ENCODE measurements at regions not wholly inside any gene's neighbourhood (a gene's known extent, or its start where the extent isn't known, plus 50 kb on each side); places are given as distances from the start of the nearest gene placed in this dataset.
A peak's percentile ranks its signal among the peaks of the same experiment; 100 is the strongest.

DNA sequence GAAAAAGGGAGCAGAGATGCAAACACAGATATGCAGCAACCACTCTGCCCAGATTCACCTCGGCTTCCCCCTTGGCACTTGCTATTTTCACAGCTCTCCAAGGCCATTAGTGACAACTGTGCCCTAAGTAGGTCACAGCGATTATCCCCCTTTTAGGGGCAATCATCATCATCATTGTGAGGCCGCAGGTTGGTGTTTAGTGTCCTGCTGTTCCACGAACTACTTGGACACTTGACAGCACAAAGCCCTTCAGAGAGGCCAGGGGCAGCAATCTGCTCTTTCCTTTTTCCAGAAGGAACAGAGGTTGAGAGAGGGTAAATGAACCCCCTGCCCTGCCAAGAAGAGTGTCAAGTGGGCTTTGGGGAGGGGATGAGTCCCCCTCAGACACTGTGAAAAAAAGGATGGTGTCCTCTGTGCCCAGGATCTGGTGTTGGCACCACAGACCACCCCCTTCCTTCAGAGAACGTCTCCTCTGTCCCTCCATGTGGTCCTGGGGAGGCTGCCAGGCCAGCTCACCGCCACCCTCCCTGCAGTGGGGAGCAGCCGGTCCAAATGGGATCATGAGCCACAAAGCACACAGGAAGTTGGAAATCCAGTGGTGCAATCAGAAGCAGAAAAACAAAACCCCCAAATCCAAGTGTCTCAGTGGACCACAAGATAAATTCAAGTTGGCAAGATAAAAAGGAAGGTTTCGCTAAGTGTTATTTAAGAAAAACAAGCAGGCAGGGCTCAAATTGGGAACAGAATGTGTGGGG, 78.4 kb upstream of the MED9 start:
- no peak for ATAC-seq (ENCODE audit: low read depth in 2 of 2)
- Mint-ChIP-seq H3K27me3 (no peaks in the 10 kb centered on the region), H3K4me1 (peaks cover 47 to 64% (median 52%) of the 10 kb centered on the region in 3 donors), H3K27ac (peak overlapping the region in 4 of 6 donors; percentile 23 to 81 (median 64)), H3K9me3 (peaks cover 0 to 4% (median 0%) of the 10 kb centered on the region in 7 donors), H3K4me3 (peak overlapping the region in 3 of 8 donors; percentile 32 to 54 (median 34)), H3K36me3 (peaks cover 0 to 6% of the 10 kb centered on the region in 2 donors)
- no peak for DNase-seq

DNA sequence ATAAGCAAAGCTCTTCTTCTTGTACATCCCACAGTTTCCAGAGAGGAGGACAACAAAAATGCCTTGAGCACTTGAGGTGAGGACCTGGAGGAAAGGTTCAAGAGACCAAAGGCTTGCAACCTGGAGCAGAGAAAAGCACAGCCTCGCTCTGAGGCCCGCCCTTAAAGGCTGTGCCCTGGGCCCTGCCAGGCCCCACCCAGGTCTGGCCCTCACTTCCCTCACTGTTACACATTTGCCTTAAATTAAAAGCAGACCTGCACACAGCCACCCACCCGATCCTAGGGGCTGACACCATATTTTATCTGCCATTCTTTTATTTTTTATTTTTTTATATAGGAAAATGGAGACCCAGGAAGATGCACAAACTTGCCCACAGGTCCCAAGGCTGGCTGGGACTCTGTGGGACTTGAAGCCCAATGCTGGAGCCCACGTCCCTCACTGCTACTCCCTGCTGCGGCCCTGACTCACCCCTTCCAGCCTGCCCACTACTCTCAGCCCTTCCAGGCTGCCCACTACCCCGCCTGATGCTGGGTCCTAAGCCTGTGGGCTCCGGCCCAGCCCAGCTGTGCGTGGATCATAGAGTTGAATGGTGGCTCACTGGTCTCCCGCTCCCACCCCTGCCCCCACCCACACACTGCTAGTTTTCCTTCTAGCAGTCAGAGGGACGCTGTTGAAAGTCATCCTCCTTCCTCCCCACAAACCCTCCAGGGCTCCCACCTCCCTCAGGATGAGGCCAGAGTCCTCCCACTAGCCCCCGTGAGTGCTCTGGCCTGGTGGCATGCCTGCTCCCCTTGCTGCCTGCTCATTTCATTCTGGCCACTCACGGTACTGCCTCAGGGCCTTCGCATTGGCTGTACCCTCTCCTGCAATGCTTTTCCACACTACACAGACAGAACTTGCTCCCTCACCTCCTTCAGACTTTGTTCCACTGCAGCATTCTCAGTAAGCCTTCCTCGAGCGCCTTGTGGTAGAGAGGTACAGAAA, 77.6 kb upstream of the MED9 start:
- H3K27ac Mint-ChIP-seq: peak overlapping the region; percentile 67 to 89 (median 83)
- H3K4me1 Mint-ChIP-seq: peaks cover 53 to 72% (median 61%) of the 10 kb centered on the region in 3 donors
- H3K4me3 Mint-ChIP-seq: peak overlapping the region in 4 of 8 donors; percentile 3 to 54 (median 33)
- DNase-seq (no peak), ATAC-seq (ENCODE audit: low read depth in 2 of 2) (peak in 1 of 2 donors; percentile 28)
- peaks cover 0 to 6% of the 10 kb centered on the region in 2 donors for H3K36me3 Mint-ChIP-seq
- H3K27me3 Mint-ChIP-seq: no peaks in the 10 kb centered on the region
- H3K9me3 Mint-ChIP-seq: peaks cover 0 to 4% (median 0%) of the 10 kb centered on the region in 7 donors

DNA sequence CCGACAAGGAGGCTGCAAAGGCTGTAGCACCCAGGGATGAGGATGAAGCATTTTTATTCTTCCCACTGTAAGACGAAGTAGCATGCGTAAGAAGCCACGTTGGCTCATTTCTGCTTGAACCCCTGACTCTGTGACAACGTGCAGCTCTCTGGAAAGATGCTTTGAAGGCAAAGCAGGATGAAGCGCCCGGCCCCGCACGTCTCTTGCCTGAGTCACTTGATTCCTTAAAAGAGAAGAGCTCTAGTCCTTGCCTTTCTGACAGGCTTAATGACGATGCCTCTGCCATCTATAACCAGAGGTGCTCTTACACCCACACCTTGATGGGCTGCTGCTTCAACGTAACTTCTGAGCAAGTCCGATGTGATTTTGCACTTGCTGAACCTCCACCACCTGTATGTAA, 76.7 kb upstream of the MED9 start:
- no peak overlapping the region for H3K4me3 Mint-ChIP-seq
- no peak for DNase-seq
- H3K27ac Mint-ChIP-seq: peak overlapping the region in 2 of 6 donors; percentile 67 to 68

DNA sequence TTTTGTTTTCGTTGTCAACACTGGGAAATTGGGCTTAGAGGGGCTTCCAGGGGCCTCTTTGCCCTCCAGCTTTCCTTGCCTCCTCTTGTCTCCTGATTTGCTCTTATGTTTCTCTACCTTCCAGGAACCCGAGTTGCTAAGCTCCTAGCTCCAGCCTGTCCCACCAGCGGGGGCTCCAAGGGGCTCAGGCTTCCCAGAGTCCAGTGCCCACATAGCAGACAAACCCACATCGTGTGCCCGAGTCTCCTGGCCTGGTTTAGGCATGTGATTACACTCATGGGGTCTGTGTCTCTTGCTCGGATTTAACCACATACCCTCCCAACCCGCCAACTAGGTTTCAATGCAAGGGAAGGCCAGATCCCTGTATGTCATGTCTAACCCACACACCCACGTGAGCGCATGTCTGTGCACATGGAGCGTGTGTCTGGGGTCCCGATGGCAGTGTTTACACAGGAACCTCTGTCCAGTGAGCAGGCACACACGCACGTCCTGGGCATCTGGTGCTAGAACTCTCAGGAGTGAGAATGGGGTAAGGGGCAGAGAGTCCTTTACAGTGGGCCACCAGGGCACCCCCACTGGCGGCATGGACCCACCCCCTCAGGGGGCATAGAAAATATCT, 76.1 kb upstream of the MED9 start:
- H3K4me1 Mint-ChIP-seq: peaks cover 65 to 87% (median 73%) of the 10 kb centered on the region in 3 donors

More for the DNA sequence above, 76.7 kb upstream of the MED9 start:
- peaks cover 62 to 81% (median 70%) of the 10 kb centered on the region in 3 donors for H3K4me1 Mint-ChIP-seq
- peaks cover 0 to 4% (median 0%) of the 10 kb centered on the region in 7 donors for H3K9me3 Mint-ChIP-seq
- no peak for ATAC-seq (ENCODE audit: low read depth in 2 of 2)
- no peaks in the 10 kb centered on the region for H3K27me3 Mint-ChIP-seq
- H3K36me3 Mint-ChIP-seq: peaks cover 0 to 6% of the 10 kb centered on the region in 2 donors

DNA sequence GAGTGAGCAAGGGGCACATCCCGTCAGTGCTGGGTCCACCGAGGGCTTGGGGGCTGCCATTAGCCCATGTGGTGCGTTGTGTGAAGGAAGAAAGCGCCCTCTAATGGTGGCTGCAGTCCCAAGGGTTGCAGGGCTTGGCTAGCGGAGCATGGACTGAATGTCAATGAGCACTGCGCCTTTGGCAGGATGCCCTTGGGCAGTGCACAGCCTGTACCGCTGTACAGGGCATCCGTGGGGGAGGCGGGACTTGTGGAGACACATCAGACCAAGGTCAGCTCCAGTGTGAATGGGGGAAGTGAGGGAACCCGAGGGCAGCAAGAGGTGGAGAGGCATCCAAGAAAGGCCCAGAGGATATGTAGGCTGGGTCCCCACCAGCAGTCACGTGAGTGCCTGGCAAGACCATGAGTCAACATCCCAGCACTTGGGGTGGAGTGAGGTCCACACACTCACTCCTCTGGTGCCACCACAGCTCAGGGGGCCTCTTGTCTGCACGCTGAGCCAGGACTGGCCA, 75.5 kb upstream of the MED9 start:
- Mint-ChIP-seq H3K27me3 (no peaks in the 10 kb centered on the region), H3K4me3 (peak overlapping the region in 4 of 8 donors; percentile 31 to 71 (median 54)), H3K27ac (peak overlapping the region in 3 of 6 donors; percentile 33 to 91 (median 36)), H3K36me3 (peaks cover 0 to 6% of the 10 kb centered on the region in 2 donors), H3K4me1 (peaks cover 64 to 93% (median 77%) of the 10 kb centered on the region in 3 donors), H3K9me3 (peaks cover 0 to 4% (median 0%) of the 10 kb centered on the region in 7 donors)
- DNase-seq (no peak), ATAC-seq (ENCODE audit: low read depth in 2 of 2) (no peak)

More for the DNA sequence above, 76.1 kb upstream of the MED9 start:
- no peak for ATAC-seq (ENCODE audit: low read depth in 2 of 2)
- peak overlapping the region in 3 of 8 donors; percentile 8 to 32 (median 31) for H3K4me3 Mint-ChIP-seq
- DNase-seq: no peak
- H3K27ac Mint-ChIP-seq: peak overlapping the region in 2 of 6 donors; percentile 33 to 36
- H3K27me3 Mint-ChIP-seq: no peaks in the 10 kb centered on the region
- H3K36me3 Mint-ChIP-seq: peaks cover 0 to 6% of the 10 kb centered on the region in 2 donors
- peaks cover 0 to 4% (median 0%) of the 10 kb centered on the region in 7 donors for H3K9me3 Mint-ChIP-seq

DNA sequence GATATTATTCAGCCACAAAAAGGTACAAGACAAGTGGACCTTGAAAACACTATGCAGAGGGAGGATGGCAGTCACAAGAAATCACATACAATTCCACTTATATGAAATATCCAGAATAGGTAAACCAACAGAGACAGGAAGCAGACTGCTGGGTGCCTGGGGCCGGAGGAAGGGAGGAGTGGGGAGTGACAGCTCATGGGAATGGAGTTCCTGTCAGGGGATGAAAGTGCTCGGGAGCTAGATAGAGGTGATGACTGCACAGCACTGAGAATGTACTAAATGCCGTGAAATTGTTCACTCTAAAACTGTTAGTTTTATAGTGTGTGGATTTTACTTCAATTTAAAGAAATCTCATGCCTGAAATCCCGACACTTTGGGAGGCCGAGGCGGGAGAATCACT, 74.2 kb upstream of the MED9 start:
- peaks cover 63 to 96% (median 78%) of the 10 kb centered on the region in 3 donors for H3K4me1 Mint-ChIP-seq
- H3K4me3 Mint-ChIP-seq: peak overlapping the region in 7 of 8 donors; percentile 59 to 86 (median 79)
- H3K36me3 Mint-ChIP-seq: peaks cover 0 to 6% of the 10 kb centered on the region in 2 donors
- peak overlapping the region in 3 of 6 donors; percentile 35 to 71 (median 55) for H3K27ac Mint-ChIP-seq
- no peaks in the 10 kb centered on the region for H3K27me3 Mint-ChIP-seq
- peaks cover 0 to 4% (median 0%) of the 10 kb centered on the region in 7 donors for H3K9me3 Mint-ChIP-seq
- ATAC-seq (ENCODE audit: low read depth in 2 of 2): no peak
- no peak for DNase-seq

DNA sequence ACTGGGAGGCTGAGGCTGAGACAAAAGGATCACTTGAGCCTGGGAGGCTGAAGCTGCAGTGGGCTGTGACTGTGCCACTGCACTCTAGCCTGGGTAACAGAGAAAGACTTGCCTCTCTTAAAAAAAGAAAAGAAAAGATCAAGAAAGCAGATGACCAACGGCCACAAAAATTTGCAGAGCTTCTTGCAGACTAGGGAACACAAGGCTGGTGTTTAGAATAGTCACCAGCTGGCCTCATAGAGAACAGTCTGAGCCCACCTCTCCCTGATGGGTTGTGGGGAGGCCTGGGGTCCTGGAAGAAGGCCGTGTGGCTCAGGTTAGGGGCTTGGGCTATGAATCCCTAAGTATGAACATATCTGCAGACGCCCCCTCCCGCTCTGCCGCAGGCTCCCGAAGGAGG, 73.7 kb upstream of the MED9 start:
- H3K27ac Mint-ChIP-seq: peak overlapping the region in 4 of 6 donors; percentile 2 to 95 (median 82)
- peaks cover 0 to 6% of the 10 kb centered on the region in 2 donors for H3K36me3 Mint-ChIP-seq
- ATAC-seq (ENCODE audit: low read depth in 2 of 2) (no peak), DNase-seq (no peak)
- H3K4me1 Mint-ChIP-seq: peaks cover 65 to 95% (median 81%) of the 10 kb centered on the region in 3 donors
- H3K4me3 Mint-ChIP-seq: peak overlapping the region in 6 of 8 donors; percentile 59 to 91 (median 81)
- peaks cover 0 to 4% (median 0%) of the 10 kb centered on the region in 7 donors for H3K9me3 Mint-ChIP-seq
- no peaks in the 10 kb centered on the region for H3K27me3 Mint-ChIP-seq

DNA sequence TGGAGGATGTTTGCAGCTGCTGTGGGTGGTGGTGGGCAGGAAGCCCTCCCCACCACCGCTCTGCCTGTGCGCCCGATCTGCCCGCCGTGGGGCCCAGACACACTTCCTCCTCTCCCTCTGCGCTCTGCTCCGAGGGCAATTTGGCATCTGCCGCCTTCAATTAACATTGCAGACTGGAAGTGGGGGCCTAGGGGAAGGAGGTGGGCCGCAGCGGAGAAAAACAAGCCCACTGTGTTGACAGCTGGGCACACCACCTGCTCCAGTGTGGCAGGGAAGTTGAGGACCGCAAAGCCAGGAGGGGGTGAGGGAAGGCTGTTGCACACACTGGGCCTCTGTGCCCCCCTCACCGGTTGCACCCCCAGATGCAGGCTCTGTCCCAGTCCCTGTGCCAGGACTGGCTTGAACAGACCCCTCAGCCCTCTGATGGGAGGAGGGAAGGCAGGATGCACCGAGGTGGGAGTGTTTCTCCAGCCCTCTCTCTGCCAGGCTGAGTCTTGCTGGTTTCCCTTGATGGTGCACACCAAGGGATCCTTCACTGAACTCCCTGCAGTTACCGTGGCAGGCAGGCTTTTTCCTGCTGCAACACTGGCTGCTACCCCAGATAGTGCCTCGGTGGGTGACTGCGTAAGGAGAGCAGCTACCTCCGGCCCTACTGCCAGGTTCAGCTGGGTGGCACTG, 72.8 kb upstream of the MED9 start:
- DNase-seq (peak; percentile 75), ATAC-seq (ENCODE audit: low read depth in 2 of 2) (peak; percentile 99)
- peaks cover 63 to 86% (median 77%) of the 10 kb centered on the region in 3 donors for H3K4me1 Mint-ChIP-seq
- H3K36me3 Mint-ChIP-seq: peaks cover 0 to 6% of the 10 kb centered on the region in 2 donors
- H3K4me3 Mint-ChIP-seq: peak overlapping the region; percentile 31 to 91 (median 81)
- H3K27ac Mint-ChIP-seq: peak overlapping the region in 5 of 6 donors; percentile 67 to 95 (median 80)
- no peaks in the 10 kb centered on the region for H3K27me3 Mint-ChIP-seq
- peaks cover 0 to 4% (median 0%) of the 10 kb centered on the region in 7 donors for H3K9me3 Mint-ChIP-seq

DNA sequence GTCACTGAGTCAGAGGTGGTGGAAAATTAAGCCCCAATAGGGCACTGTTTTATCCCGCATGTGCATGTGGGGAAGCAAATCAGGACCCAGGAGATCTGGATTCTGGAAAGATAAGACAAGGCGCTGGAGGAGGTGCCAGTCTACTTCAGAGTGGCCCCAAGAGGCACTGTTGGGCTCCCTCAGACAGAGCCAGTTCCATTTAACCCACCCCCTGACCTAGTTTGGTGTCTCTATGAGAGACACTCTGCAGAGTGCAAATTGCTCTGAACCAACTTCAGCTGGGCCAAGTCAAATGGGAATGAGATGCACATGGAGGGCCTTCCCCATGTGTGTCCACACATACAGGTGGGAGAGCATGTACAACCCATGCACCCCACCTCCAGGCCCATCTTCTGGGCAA, 71.1 kb upstream of the MED9 start:
- Mint-ChIP-seq H3K9me3 (peaks cover 0 to 4% (median 0%) of the 10 kb centered on the region in 7 donors), H3K27me3 (peaks cover 0 to 5% (median 0%) of the 10 kb centered on the region in 3 donors), H3K27ac (no peak overlapping the region), H3K4me1 (peaks cover 50 to 80% (median 65%) of the 10 kb centered on the region in 3 donors), H3K4me3 (no peak overlapping the region), H3K36me3 (peaks cover 0 to 6% of the 10 kb centered on the region in 2 donors)
- DNase-seq (no peak), ATAC-seq (ENCODE audit: low read depth in 2 of 2) (no peak)

DNA sequence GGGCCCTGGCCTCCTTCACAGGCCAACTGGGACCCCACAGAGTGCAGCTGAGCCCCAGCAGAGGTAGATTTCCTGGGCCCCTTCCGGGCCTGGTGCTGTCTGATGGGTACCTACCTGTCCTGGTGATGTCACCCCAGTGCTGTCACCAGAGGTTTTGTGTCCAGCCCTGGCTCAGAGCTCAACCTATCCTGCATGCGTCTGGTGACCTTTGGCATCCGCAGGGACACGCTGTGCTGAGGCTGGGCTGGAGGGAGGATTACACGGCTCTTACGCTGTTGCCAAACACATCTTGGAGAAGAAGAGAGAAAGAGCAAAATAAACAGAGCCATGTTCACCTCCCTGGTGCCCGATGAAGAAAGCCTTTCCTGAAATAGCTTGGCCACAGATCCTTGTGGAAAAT, 70.6 kb upstream of the MED9 start:
- ATAC-seq (ENCODE audit: low read depth in 2 of 2): no peak
- Mint-ChIP-seq H3K9me3 (no peaks in the 10 kb centered on the region), H3K36me3 (peaks cover 0 to under 1% of the 10 kb centered on the region in 2 donors), H3K4me3 (no peak overlapping the region), H3K4me1 (peaks cover 45 to 74% (median 60%) of the 10 kb centered on the region in 3 donors), H3K27ac (peak overlapping the region in 4 of 6 donors; percentile 31 to 60 (median 50)), H3K27me3 (peaks cover 0 to 5% (median 0%) of the 10 kb centered on the region in 3 donors)
- DNase-seq: no peak

DNA sequence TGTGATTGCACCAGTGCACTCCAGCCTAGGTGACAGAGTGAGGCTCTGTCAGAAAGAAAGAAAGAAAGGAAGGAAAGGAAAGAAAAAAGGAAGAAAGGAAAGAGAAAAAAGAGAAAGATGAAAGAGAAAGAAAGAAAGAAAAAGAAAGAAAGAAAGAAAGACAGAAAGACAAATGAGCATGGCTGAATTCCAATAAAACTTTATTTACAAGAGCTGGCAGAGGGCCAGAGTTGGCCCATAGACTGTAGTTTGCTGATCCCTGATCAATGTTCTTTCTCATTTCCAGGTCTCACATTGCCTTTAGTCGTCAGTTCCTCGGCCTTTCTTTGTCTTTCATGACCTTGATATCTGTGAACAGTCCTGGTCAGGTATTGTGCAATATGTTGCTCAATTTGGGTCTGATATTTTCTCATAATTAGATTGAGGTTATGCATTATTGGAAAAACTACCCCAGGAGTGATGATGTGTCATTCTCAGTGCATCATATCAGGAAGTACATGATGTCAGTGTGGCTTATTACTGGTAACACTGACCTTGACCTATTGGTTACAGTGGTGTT, 68.5 kb upstream of the MED9 start:
- Mint-ChIP-seq H3K9me3 (no peaks in the 10 kb centered on the region), H3K4me3 (peak overlapping the region in 1 of 8 donors; percentile 49), H3K27me3 (peaks cover 0 to 6% (median 0%) of the 10 kb centered on the region in 3 donors), H3K4me1 (peaks cover 32 to 59% (median 41%) of the 10 kb centered on the region in 3 donors), H3K27ac (peak overlapping the region in 4 of 6 donors; percentile 42 to 90 (median 80)), H3K36me3 (no peaks in the 10 kb centered on the region)
- ATAC-seq (ENCODE audit: low read depth in 2 of 2): no peak
- no peak for DNase-seq

All from naive B cell (primary cell).